ENCODE measurements at regions not wholly inside any gene's neighbourhood (a gene's known extent, or its start where the extent isn't known, plus 50 kb on each side); places are given as distances from the start of the nearest gene placed in this dataset.

- no peak for TF ChIP-seq CTCF (IDR thresholded peaks at IDR 0.05)
- no peak for TF ChIP-seq POLR2AphosphoS5 (IDR thresholded peaks at IDR 0.05; ENCODE audit: low read depth, low read length)
Observed at GRCh38 chr18:10215446-10215845, 239.0 kb upstream of the APCDD1 start.

Data from Panc1 (cell line).